Thyroid gland (tissue), 4 donors: ENCODE measurements at regions not wholly inside any gene's neighbourhood (a gene's known extent, or its start where the extent isn't known, plus 50 kb on each side); places are given as distances from the start of the nearest gene placed in this dataset.
A peak's percentile ranks its signal among the peaks of the same experiment; 100 is the strongest.

Experiments used
- DNase-seq, 2 donors: peaks; one replicate each; pipeline ENCODE4 v3.0.0-alpha.2; 2019
- H3K27ac ChIP-seq, 3 donors: fragments of 200-600 bp; sonication (generic); 1 replicate in 2 of 3; 2 replicates in 1 of 3; pipeline ENCODE4 v1.5.1; 2016 to 2019; ENCODE audit warnings: mild to moderate bottlenecking in 1 of 3, moderate library complexity in 1 of 3
- H3K27me3 ChIP-seq: fragments of 200-600 bp; sonication (generic); one replicate; pipeline ENCODE4 v1.5.1; 2019
- H3K36me3 ChIP-seq, 2 donors: fragments of 200-600 bp; sonication (generic); one replicate each; pipeline ENCODE4 v1.5.1; 2016 to 2019
- H3K4me1 ChIP-seq, 2 donors: fragments of 200-600 bp; sonication (generic); one replicate each; pipeline ENCODE4 v1.5.1; 2017 to 2019
- H3K4me3 ChIP-seq, 3 donors: fragments of 200-600 bp; sonication (generic); replicated peaks in 1 of 3; 1 replicate in 2 of 3; 2 replicates in 1 of 3; pipeline ENCODE4 v1.5.1; 2016; ENCODE audit warnings: mild to moderate bottlenecking in 1 of 3
- H3K9me3 ChIP-seq: fragments of 200-600 bp; sonication (generic); one replicate; pipeline ENCODE4 v1.5.1; 2017
- CTCF ChIP-seq, 6 experiments: fragments of 200-600 bp in 3 of 6; fragments of 450-650 bp in 3 of 6; sonication (generic) in 3 of 6; IDR thresholded peaks; one replicate each; pipeline ENCODE4 v1.5.1; 2016 to 2019; ENCODE audit warnings: antibody characterized with exemption in 6 of 6, mild to moderate bottlenecking in 2 of 6, inconsistent platforms in 1 of 6, moderate library complexity in 1 of 6
- POLR2A ChIP-seq, 2 donors: fragments of 450-650 bp; IDR thresholded peaks; one replicate each; pipeline ENCODE4 v1.6.1; 2017; ENCODE audit warnings: antibody characterized with exemption in 2 of 2, mild to moderate bottlenecking in 2 of 2, moderate library complexity in 1 of 2
- WGBS, 2 donors: methylation state at CpG; one replicate each; pipeline ENCODE4 v1.1.5; 2017; 5-methylcytosine and 5-hydroxymethylcytosine counted together
- intact Hi-C: fragments of 100-400 bp; cut with DNase I; formaldehyde crosslinking; loops from one replicate; pipeline ENCODE4 v1.15.1; 2023

GRCh38 chr5:30050056-30050815 is 1143.2 kb upstream of the CDH6 start:
- intact Hi-C loops, result no loop called here
- no peaks in the 10 kb centered on the region for H3K4me1 ChIP-seq
- H3K36me3 ChIP-seq, result no peaks in the 10 kb centered on the region
- H3K27me3 ChIP-seq, result no peaks in the 10 kb centered on the region
- TF ChIP-seq CTCF (IDR thresholded peaks at IDR 0.05), result no peak
- no peak for TF ChIP-seq POLR2A (IDR thresholded peaks at IDR 0.05)
- no peak overlapping the region for H3K27ac ChIP-seq
- no peak for DNase-seq
- 73 to 82% methylated on average over 8 of the region's 8 CpGs for WGBS, 2 donors
- no peaks in the 10 kb centered on the region for H3K9me3 ChIP-seq
- no peak overlapping the region for H3K4me3 ChIP-seq

- intact Hi-C loops, result no loop called here
- H3K9me3 ChIP-seq, result no peaks in the 10 kb centered on the region
- H3K27ac ChIP-seq, result no peak overlapping the region
- H3K4me1 ChIP-seq, result no peaks in the 10 kb centered on the region
- WGBS, 2 donors, result 89 to 91% methylated on average over 10 of the region's 10 CpGs
- no peaks in the 10 kb centered on the region for H3K27me3 ChIP-seq
- no peak for TF ChIP-seq POLR2A (IDR thresholded peaks at IDR 0.05)
- no peak for TF ChIP-seq CTCF (IDR thresholded peaks at IDR 0.05)
- H3K36me3 ChIP-seq, result no peaks in the 10 kb centered on the region
- DNase-seq, result no peak
- no peak overlapping the region for H3K4me3 ChIP-seq
These were observed 1150.8 kb upstream of the CDH6 start for GRCh38 chr5:30042677-30043076.

- no peaks in the 10 kb centered on the region for H3K27me3 ChIP-seq
- intact Hi-C loops, result no loop called here
- TF ChIP-seq CTCF (IDR thresholded peaks at IDR 0.05) (no peak), POLR2A (IDR thresholded peaks at IDR 0.05) (no peak)
- no peak overlapping the region for H3K4me3 ChIP-seq
- no peak for DNase-seq
- no peaks in the 10 kb centered on the region for H3K4me1 ChIP-seq
- no peaks in the 10 kb centered on the region for H3K9me3 ChIP-seq
- H3K27ac ChIP-seq, result no peak overlapping the region
- WGBS, 2 donors, result 76 to 79% methylated on average over 6 to 7 of the region's 7 CpGs
- H3K36me3 ChIP-seq, result no peaks in the 10 kb centered on the region
These were observed 1151.6 kb upstream of the CDH6 start for GRCh38 chr5:30041831-30042385.

- Histone ChIP-seq H3K4me3 (no peak overlapping the region), H3K27ac (no peak overlapping the region), H3K4me1 (no peaks in the 10 kb centered on the region), H3K27me3 (no peaks in the 10 kb centered on the region), H3K9me3 (no peaks in the 10 kb centered on the region), H3K36me3 (no peaks in the 10 kb centered on the region)
- 87 to 90% methylated on average over 3 of the region's 3 CpGs for WGBS, 2 donors
- intact Hi-C loops, result no loop called here
- DNase-seq, result no peak
- TF ChIP-seq CTCF (IDR thresholded peaks at IDR 0.05) (no peak), POLR2A (IDR thresholded peaks at IDR 0.05) (no peak)
These were observed 1152.2 kb upstream of the CDH6 start for GRCh38 chr5:30041291-30041690.

- 17 to 26% methylated on average over 6 of the region's 6 CpGs for WGBS, 2 donors
- TF ChIP-seq POLR2A (IDR thresholded peaks at IDR 0.05) (no peak), CTCF (IDR thresholded peaks at IDR 0.05) (peak in 1 of 6 experiments; percentile 27)
- H3K9me3 ChIP-seq, result no peaks in the 10 kb centered on the region
- no peaks in the 10 kb centered on the region for H3K27me3 ChIP-seq
- intact Hi-C loops, result no loop called here
- H3K27ac ChIP-seq, result no peak overlapping the region
- H3K36me3 ChIP-seq, result no peaks in the 10 kb centered on the region
- no peak for DNase-seq
- H3K4me1 ChIP-seq, result no peaks in the 10 kb centered on the region
- no peak overlapping the region for H3K4me3 ChIP-seq
These were observed 1152.9 kb upstream of the CDH6 start for GRCh38 chr5:30040488-30041118.
